Liver (tissue), 7 donors: ENCODE measurements at regions not wholly inside any gene's neighbourhood (a gene's known extent, or its start where the extent isn't known, plus 50 kb on each side); places are given as distances from the start of the nearest gene placed in this dataset.

ENCODE experiments used
- DNase-seq: peaks from one replicate; pipeline ENCODE4 v3.0.0-alpha.2; 2017; ENCODE audit warnings: low spot score
- H3K27ac ChIP-seq, 2 donors: one replicate each; pipeline ENCODE4 v1.7.0; 2013; ENCODE audit warnings: inconsistent platforms in 2 of 2, low read length in 2 of 2, control low read depth in 1 of 2, low read depth in 1 of 2, mild to moderate bottlenecking in 1 of 2
- H3K27me3 ChIP-seq, 4 donors: one replicate each; pipeline versions ENCODE4 v1.6.1 to v1.7.0; 2013; ENCODE audit warnings: low read length in 3 of 4, inconsistent platforms in 1 of 4, mild to moderate bottlenecking in 1 of 4, moderate library complexity in 1 of 4; ENCODE audit not compliant: control insufficient read depth in 4 of 4, insufficient read depth in 4 of 4
- H3K36me3 ChIP-seq, 4 donors: one replicate each; pipeline versions ENCODE4 v1.6.1 to v1.7.0; 2013; ENCODE audit warnings: low read length in 3 of 4, mild to moderate bottlenecking in 3 of 4, low read depth in 1 of 4, moderate library complexity in 1 of 4; ENCODE audit not compliant: control insufficient read depth in 4 of 4, insufficient read depth in 3 of 4
- H3K4me1 ChIP-seq, 4 donors: one replicate each; pipeline versions ENCODE4 v1.6.1 to v1.7.0; 2013; ENCODE audit warnings: low read length in 3 of 4, mild to moderate bottlenecking in 3 of 4, moderate library complexity in 1 of 4; ENCODE audit not compliant: control insufficient read depth in 4 of 4, insufficient read depth in 4 of 4
- H3K4me3 ChIP-seq, 3 donors: one replicate each; pipeline versions ENCODE4 v1.6.1 to v1.7.0; 2013; ENCODE audit warnings: low read length in 3 of 3, control low read depth in 1 of 3, low read depth in 1 of 3, mild to moderate bottlenecking in 1 of 3
- H3K9ac ChIP-seq, 2 donors: one replicate each; pipeline ENCODE4 v1.7.0; 2013; ENCODE audit warnings: low read length in 2 of 2, mild to moderate bottlenecking in 2 of 2, moderate library complexity in 2 of 2, control low read depth in 1 of 2, low read depth in 1 of 2
- H3K9me3 ChIP-seq, 4 donors: one replicate each; pipeline versions ENCODE4 v1.6.1 to v1.7.0; 2013; ENCODE audit warnings: low read length in 3 of 4; ENCODE audit not compliant: control insufficient read depth in 4 of 4
- ATF3 ChIP-seq: IDR thresholded peaks from 2 replicates; pipeline ENCODE4 v1.6.1; 2016; ENCODE audit warnings: antibody characterized with exemption
- HNF4G ChIP-seq: IDR thresholded peaks from 2 replicates; pipeline ENCODE4 v1.6.1; 2016; ENCODE audit warnings: antibody characterized with exemption
- MAX ChIP-seq: IDR thresholded peaks from 2 replicates; pipeline ENCODE4 v1.6.1; 2016; ENCODE audit warnings: antibody characterized with exemption
- NR2F2 ChIP-seq: IDR thresholded peaks from 2 replicates; pipeline ENCODE4 v1.6.1; 2016; ENCODE audit warnings: antibody characterized with exemption
- RAD21 ChIP-seq, 2 donors: IDR thresholded peaks; 2 replicates each; pipeline ENCODE4 v1.6.1; 2016; ENCODE audit warnings: antibody characterized with exemption in 2 of 2, mild to moderate bottlenecking in 2 of 2
- REST ChIP-seq: IDR thresholded peaks from 2 replicates; pipeline ENCODE4 v1.6.1; 2016; ENCODE audit warnings: antibody characterized with exemption, mild to moderate bottlenecking
- RXRA ChIP-seq, 2 donors: IDR thresholded peaks; 2 replicates each; pipeline ENCODE4 v1.6.1; 2017 to 2018; ENCODE audit warnings: antibody characterized with exemption in 2 of 2, mild to moderate bottlenecking in 1 of 2
- SP1 ChIP-seq: IDR thresholded peaks from 2 replicates; pipeline ENCODE4 v1.6.1; 2018; ENCODE audit warnings: antibody characterized with exemption, mild to moderate bottlenecking
- TAF1 ChIP-seq: conservative IDR thresholded peaks from 2 replicates; pipeline ENCODE4 v1.6.1; 2016; ENCODE audit warnings: antibody characterized with exemption, mild to moderate bottlenecking
- YY1 ChIP-seq: IDR thresholded peaks from 2 replicates; pipeline ENCODE4 v1.6.1; 2016; ENCODE audit warnings: antibody characterized with exemption, mild to moderate bottlenecking
- ZBTB33 ChIP-seq: IDR thresholded peaks from 2 replicates; pipeline ENCODE4 v1.6.1; 2016; ENCODE audit warnings: antibody characterized with exemption
- WGBS: extraction: QIAGEN DNeasy Blood & Tissue Kit; methylation state at CpG from one replicate; pipeline ENCODE4 v1.1.7; 2013; 5-methylcytosine and 5-hydroxymethylcytosine counted together
- donor health status: healthy.
- donor health status: healthy.
- donor health status: healthy.
- donor health status: healthy.

- 95% methylated on average over 16 of the region's 16 CpGs for WGBS
- no peak overlapping the region for H3K9ac ChIP-seq
Observed at GRCh38 chr5:86884608-86885007, 266.9 kb downstream of the COX7C start.

GRCh38 chr5:86885011-86885410, 267.3 kb downstream of the COX7C start:
- TF ChIP-seq RAD21 (IDR thresholded peaks at IDR 0.05) (no peak), HNF4G (no peak), YY1 (no peak)
- Histone ChIP-seq H3K4me3 (no peak overlapping the region), H3K36me3 (no peaks in the 10 kb centered on the region), H3K9ac (no peak overlapping the region), H3K27me3 (peaks cover 0 to 2% (median 0%) of the 10 kb centered on the region in 4 donors), H3K27ac (no peak overlapping the region), H3K4me1 (no peaks in the 10 kb centered on the region), H3K9me3 (no peaks in the 10 kb centered on the region)
- 84% methylated on average over 2 of the region's 2 CpGs for WGBS
- no peak for DNase-seq

More at GRCh38 chr5:86884608-86885007, 266.9 kb downstream of the COX7C start:
- Histone ChIP-seq H3K9me3 (no peaks in the 10 kb centered on the region), H3K4me1 (no peaks in the 10 kb centered on the region), H3K36me3 (no peaks in the 10 kb centered on the region), H3K4me3 (no peak overlapping the region), H3K27ac (no peak overlapping the region), H3K27me3 (peaks cover 0 to 2% (median 0%) of the 10 kb centered on the region in 4 donors)
- TF ChIP-seq ATF3: no peak
- DNase-seq: no peak

GRCh38 chr5:86885489-86886230, 267.9 kb downstream of the COX7C start:
- H3K27ac ChIP-seq: no peak overlapping the region
- H3K36me3 ChIP-seq: no peaks in the 10 kb centered on the region
- H3K27me3 ChIP-seq: peaks cover 0 to 2% (median 0%) of the 10 kb centered on the region in 4 donors
- no peaks in the 10 kb centered on the region for H3K4me1 ChIP-seq
- no peak overlapping the region for H3K4me3 ChIP-seq
- no peaks in the 10 kb centered on the region for H3K9me3 ChIP-seq
- H3K9ac ChIP-seq: no peak overlapping the region
- no peak for DNase-seq
- TF ChIP-seq MAX (no peak), NR2F2 (peak; percentile 45)
- 45% methylated on average over 5 of the region's 5 CpGs for WGBS

GRCh38 chr5:86890375-86890774, 272.6 kb downstream of the COX7C start:
- no peak overlapping the region for H3K4me3 ChIP-seq
- no peaks in the 10 kb centered on the region for H3K4me1 ChIP-seq
- DNase-seq: no peak
- TF ChIP-seq MAX: no peak
- H3K9ac ChIP-seq: no peak overlapping the region
- H3K27ac ChIP-seq: no peak overlapping the region
- H3K9me3 ChIP-seq: no peaks in the 10 kb centered on the region
- H3K36me3 ChIP-seq: no peaks in the 10 kb centered on the region
- H3K27me3 ChIP-seq: peaks cover 0 to 2% (median 0%) of the 10 kb centered on the region in 4 donors
- WGBS: 45% methylated on average over 1 of the region's 1 CpG

GRCh38 chr5:86894056-86894455, 276.3 kb downstream of the COX7C start:
- DNase-seq: no peak
- Histone ChIP-seq H3K9ac (no peak overlapping the region), H3K4me1 (no peaks in the 10 kb centered on the region), H3K36me3 (no peaks in the 10 kb centered on the region), H3K27ac (no peak overlapping the region), H3K4me3 (no peak overlapping the region), H3K27me3 (no peaks in the 10 kb centered on the region), H3K9me3 (no peaks in the 10 kb centered on the region)
- no peak for TF ChIP-seq ZBTB33
- no peak for TF ChIP-seq SP1
- no peak for TF ChIP-seq TAF1
- TF ChIP-seq REST: no peak
- TF ChIP-seq RXRA (IDR thresholded peaks at IDR 0.05): no peak
